ENCODE measurements at regions not wholly inside any gene's neighbourhood (a gene's known extent, or its start where the extent isn't known, plus 50 kb on each side); places are given as distances from the start of the nearest gene placed in this dataset.

- TF ChIP-seq GATA2 (IDR thresholded peaks at IDR 0.05; ENCODE audit: low read depth, low read length) (no peak), GATA3 (IDR thresholded peaks at IDR 0.05; ENCODE audit: low read depth, low read length) (no peak)
These were observed 64.6 kb downstream of the RPL27A start for GRCh38 chr11:8747173-8747572.

Data from SH-SY5Y (cell line).